ENCODE measurements at regions not wholly inside any gene's neighbourhood (a gene's known extent, or its start where the extent isn't known, plus 50 kb on each side); places are given as distances from the start of the nearest gene placed in this dataset.

- no peak overlapping the region for H3K27ac Mint-ChIP-seq (ENCODE audit: unreplicated experiment)
- peaks cover 52% of the 10 kb centered on the region for H3K27me3 Mint-ChIP-seq (ENCODE audit: unreplicated experiment)
- CTCF ChIA-PET: interaction anchor here (0.8 kb wide), 1 partner anchor 9 kb away, joined by 3 read pairs; no protein-coding TSS in a partner anchor
- H3K9me3 Mint-ChIP-seq (ENCODE audit: low read depth, unreplicated experiment): peaks cover 2% of the 10 kb centered on the region
- no peak for TF ChIP-seq CTCF (IDR thresholded peaks at IDR 0.05; ENCODE audit: unreplicated experiment)
- intact Hi-C loops (cut with micrococcal nuclease; ENCODE audit: unreplicated experiment): no loop called here
- H3K36me3 Mint-ChIP-seq (ENCODE audit: insufficient read depth, unreplicated experiment): no peaks in the 10 kb centered on the region
- no peaks in the 10 kb centered on the region for H3K4me1 Mint-ChIP-seq (ENCODE audit: low read depth, unreplicated experiment)
- DNase-seq: no peak
- H3K4me3 Mint-ChIP-seq (ENCODE audit: low read depth, unreplicated experiment): no peak overlapping the region
- no TSS peak for BruUV-seq (replicated peaks)
These were observed 185.6 kb downstream of the BMP7 start for GRCh38 chr20:57080796-57081195.

GRCh38 chr20:57082357-57082945, 184.0 kb downstream of the BMP7 start:
- H3K9me3 Mint-ChIP-seq (ENCODE audit: low read depth, unreplicated experiment): peaks cover 2% of the 10 kb centered on the region
- no peak overlapping the region for H3K4me3 Mint-ChIP-seq (ENCODE audit: low read depth, unreplicated experiment)
- peaks cover 52% of the 10 kb centered on the region for H3K27me3 Mint-ChIP-seq (ENCODE audit: unreplicated experiment)
- no peaks in the 10 kb centered on the region for H3K36me3 Mint-ChIP-seq (ENCODE audit: insufficient read depth, unreplicated experiment)
- no TSS peak for BruUV-seq (replicated peaks)
- TF ChIP-seq CTCF (IDR thresholded peaks at IDR 0.05; ENCODE audit: unreplicated experiment): no peak
- intact Hi-C loops (cut with micrococcal nuclease; ENCODE audit: unreplicated experiment): no loop called here
- no peak overlapping the region for H3K27ac Mint-ChIP-seq (ENCODE audit: unreplicated experiment)
- CTCF ChIA-PET: no interaction called here
- H3K4me1 Mint-ChIP-seq (ENCODE audit: low read depth, unreplicated experiment): no peaks in the 10 kb centered on the region
- DNase-seq: no peak

GRCh38 chr20:57083072-57083471, 183.4 kb downstream of the BMP7 start:
- CTCF ChIA-PET: no interaction called here
- no peak for DNase-seq
- Mint-ChIP-seq H3K36me3 (ENCODE audit: insufficient read depth, unreplicated experiment) (peaks cover 3% of the 10 kb centered on the region), H3K27me3 (ENCODE audit: unreplicated experiment) (peaks cover 56% of the 10 kb centered on the region), H3K4me3 (ENCODE audit: low read depth, unreplicated experiment) (no peak overlapping the region), H3K4me1 (ENCODE audit: low read depth, unreplicated experiment) (no peaks in the 10 kb centered on the region), H3K27ac (ENCODE audit: unreplicated experiment) (no peak overlapping the region), H3K9me3 (ENCODE audit: low read depth, unreplicated experiment) (peaks cover 2% of the 10 kb centered on the region)
- no peak for TF ChIP-seq CTCF (IDR thresholded peaks at IDR 0.05; ENCODE audit: unreplicated experiment)
- intact Hi-C loops (cut with micrococcal nuclease; ENCODE audit: unreplicated experiment): no loop called here
- BruUV-seq (replicated peaks): no TSS peak

- H3K4me3 Mint-ChIP-seq (ENCODE audit: low read depth, unreplicated experiment): no peak overlapping the region
- H3K9me3 Mint-ChIP-seq (ENCODE audit: low read depth, unreplicated experiment): peaks cover 2% of the 10 kb centered on the region
- peaks cover 81% of the 10 kb centered on the region for H3K27me3 Mint-ChIP-seq (ENCODE audit: unreplicated experiment)
- no TSS peak for BruUV-seq (replicated peaks)
- DNase-seq: no peak
- peaks cover 5% of the 10 kb centered on the region for H3K36me3 Mint-ChIP-seq (ENCODE audit: insufficient read depth, unreplicated experiment)
- no peak overlapping the region for H3K27ac Mint-ChIP-seq (ENCODE audit: unreplicated experiment)
- no peaks in the 10 kb centered on the region for H3K4me1 Mint-ChIP-seq (ENCODE audit: low read depth, unreplicated experiment)
- no peak for TF ChIP-seq CTCF (IDR thresholded peaks at IDR 0.05; ENCODE audit: unreplicated experiment)
- CTCF ChIA-PET: no interaction called here
- intact Hi-C loops (cut with micrococcal nuclease; ENCODE audit: unreplicated experiment): no loop called here
These were observed 180.4 kb downstream of the BMP7 start for GRCh38 chr20:57086066-57086465.
